Endothelial cell of umbilical vein (primary cell): ENCODE measurements at regions not wholly inside any gene's neighbourhood (a gene's known extent, or its start where the extent isn't known, plus 50 kb on each side); places are given as distances from the start of the nearest gene placed in this dataset.

ENCODE experiments used
- BruUV-seq: library from RNA; stranded (reverse); fragments of 400-500 nt; replicated peaks from 2 replicates; lab custom pipeline; 2021; lab: Mats Ljungman, UMichigan
- CTCF ChIA-PET: fragments of 300-600, 350-600 bp; sonication (Branson Sonifier 250); formaldehyde crosslinking; loops from one replicate; lab custom pipeline; 2021; ENCODE audit warnings: antibody characterized with exemption, inconsistent platforms; lab: Charles Lee
- POLR2A ChIA-PET: fragments of 300-600, 350-600 bp; sonication (Branson Sonifier 250); formaldehyde crosslinking; loops from one replicate; lab custom pipeline; 2021; ENCODE audit warnings: antibody characterized with exemption, inconsistent platforms; lab: Charles Lee
- DNase-seq: peaks from one replicate; pipeline ENCODE4 v3.0.0-alpha.2; 2011; ENCODE audit warnings: low read depth, low spot score
- FAIRE-seq: peaks from 2 replicates; lab custom pipeline; 2011; peaks lifted over from hg19 to GRCh38; lab: Jason Lieb, UNC
- H2AFZ ChIP-seq: 2 replicates; pipeline ENCODE4 v1.6.0; 2012; ENCODE audit warnings: low read depth, low read length, control low read depth, inconsistent platforms
- H3K27ac ChIP-seq: 2 replicates; pipeline ENCODE4 v1.5.1; 2011; ENCODE audit warnings: low read depth, mild to moderate bottlenecking, control low read depth, low read length, moderate library complexity; ENCODE audit not compliant: insufficient read depth
- H3K27me3 ChIP-seq, 2 experiments: 2 replicates each; pipeline versions ENCODE4 v1.6.0 to v1.6.1; 2011; ENCODE audit warnings: low read length in 2 of 2, mixed read lengths in 1 of 2; ENCODE audit not compliant: control insufficient read depth in 2 of 2, insufficient read depth in 2 of 2
- H3K36me3 ChIP-seq, 2 experiments: 2 replicates in 1 of 2; 3 replicates in 1 of 2; pipeline ENCODE4 v1.5.1; 2011; ENCODE audit warnings: low read length in 2 of 2, mild to moderate bottlenecking in 1 of 2, moderate library complexity in 1 of 2; ENCODE audit not compliant: control insufficient read depth in 2 of 2, insufficient read depth in 2 of 2; ENCODE audit errors: extremely low read depth in 1 of 2
- H3K4me1 ChIP-seq: 3 replicates; pipeline ENCODE4 v1.5.1; 2011; ENCODE audit warnings: mild to moderate bottlenecking, low read length; ENCODE audit not compliant: control insufficient read depth, insufficient read depth; ENCODE audit errors: extremely low read depth
- H3K4me2 ChIP-seq: 2 replicates; pipeline ENCODE4 v1.6.1; 2011; ENCODE audit warnings: low read length, control low read depth, mixed read lengths; ENCODE audit not compliant: insufficient read depth
- H3K4me3 ChIP-seq, 3 experiments: fragments of 200-600 bp in 1 of 3; sonication (generic), shearing (Covaris generic) in 1 of 3; replicated peaks in 1 of 3; 2 replicates each; pipeline ENCODE4 v1.5.1; 2011 to 2016; ENCODE audit warnings: control low read depth in 3 of 3, low read length in 3 of 3, mild to moderate bottlenecking in 2 of 3, inconsistent platforms in 1 of 3, low read depth in 1 of 3, moderate library complexity in 1 of 3; ENCODE audit not compliant: insufficient read depth in 1 of 3
- H3K79me2 ChIP-seq: 2 replicates; pipeline ENCODE4 v1.6.0; 2012; ENCODE audit warnings: low read length, inconsistent platforms; ENCODE audit not compliant: control insufficient read depth, insufficient read depth
- H3K9ac ChIP-seq: replicated peaks from 2 replicates; pipeline ENCODE3; 2011; ENCODE audit warnings: low read length, control low read depth; ENCODE audit not compliant: insufficient read depth; ENCODE audit errors: extremely low read depth
- H3K9me1 ChIP-seq: replicated peaks from 3 replicates; pipeline ENCODE4 v1.6.0; 2011; ENCODE audit warnings: mild to moderate bottlenecking, low read length; ENCODE audit not compliant: control insufficient read depth, insufficient read depth; ENCODE audit errors: extremely low read depth
- H3K9me3 ChIP-seq: replicated peaks from 2 replicates; pipeline ENCODE4 v1.5.1; 2012; ENCODE audit warnings: low read length, inconsistent platforms; ENCODE audit not compliant: control insufficient read depth, insufficient read depth
- H4K20me1 ChIP-seq: replicated peaks from 2 replicates; pipeline ENCODE3; 2011; ENCODE audit warnings: mild to moderate bottlenecking, low read length; ENCODE audit not compliant: control insufficient read depth, insufficient read depth; ENCODE audit errors: extremely low read depth
- EZH2 ChIP-seq: IDR thresholded peaks from 2 replicates; pipeline ENCODE4 v1.6.1; 2012; ENCODE audit warnings: borderline replicate concordance, low read depth, mild to moderate bottlenecking, moderate library complexity, low read length, inconsistent platforms; ENCODE audit not compliant: severe bottlenecking
- FOS ChIP-seq: IDR thresholded peaks from 2 replicates; pipeline ENCODE4 v1.6.1; 2011; ENCODE audit warnings: mild to moderate bottlenecking, low read length, moderate library complexity, borderline replicate concordance; ENCODE audit not compliant: insufficient read depth
- GATA2 ChIP-seq: IDR thresholded peaks from 2 replicates; pipeline ENCODE4 v1.7.0; 2011; ENCODE audit warnings: low read depth, mild to moderate bottlenecking, moderate library complexity, mixed read lengths, low read length; ENCODE audit not compliant: insufficient read length, insufficient read depth
- JUN ChIP-seq: IDR thresholded peaks from 2 replicates; pipeline ENCODE4 v1.6.1; 2011; ENCODE audit warnings: borderline replicate concordance, low read depth; ENCODE audit not compliant: insufficient read length, insufficient read depth
- MYC ChIP-seq: IDR thresholded peaks from one replicate; pipeline ENCODE4 v1.6.1; 2011; ENCODE audit warnings: mild to moderate bottlenecking, low read depth, low read length
- POLR2A ChIP-seq: IDR thresholded peaks from 2 replicates; pipeline ENCODE4 v1.6.1; 2012; ENCODE audit warnings: low read depth, mild to moderate bottlenecking, control low read depth, low read length
- POLR2AphosphoS5 ChIP-seq: IDR thresholded peaks from 2 replicates; pipeline ENCODE4 v1.6.1; 2012; ENCODE audit warnings: low read depth, mild to moderate bottlenecking, control low read depth, low read length, moderate library complexity; ENCODE audit not compliant: insufficient read depth
- dilution Hi-C: fragments of 300-500 bp; cut with MboI; formaldehyde crosslinking; loops from one replicate; pipeline ENCODE4 v1.15.0; 2019; ENCODE audit warnings: low sequenced_read_pairs; ENCODE audit not compliant: extremely low pct_ligation_motif_present
- intact Hi-C: fragments of 100-400 bp; cut with micrococcal nuclease; formaldehyde crosslinking; loops from one replicate; pipeline ENCODE4 v1.10.0; 2022
- TF ChIP-seq, protein P1 (sequence below), 2 donors: IDR thresholded peaks; 1 replicate in 1 of 2; 2 replicates in 1 of 2; pipeline ENCODE4 v1.5.1; 2011; ENCODE audit warnings: low read length in 2 of 2, mild to moderate bottlenecking in 2 of 2, moderate library complexity in 2 of 2, control low read depth in 1 of 2, inconsistent platforms in 1 of 2, low read depth in 1 of 2; ENCODE audit not compliant: insufficient read depth in 1 of 2; ENCODE audit errors: extremely low read depth in 1 of 2

DNA sequence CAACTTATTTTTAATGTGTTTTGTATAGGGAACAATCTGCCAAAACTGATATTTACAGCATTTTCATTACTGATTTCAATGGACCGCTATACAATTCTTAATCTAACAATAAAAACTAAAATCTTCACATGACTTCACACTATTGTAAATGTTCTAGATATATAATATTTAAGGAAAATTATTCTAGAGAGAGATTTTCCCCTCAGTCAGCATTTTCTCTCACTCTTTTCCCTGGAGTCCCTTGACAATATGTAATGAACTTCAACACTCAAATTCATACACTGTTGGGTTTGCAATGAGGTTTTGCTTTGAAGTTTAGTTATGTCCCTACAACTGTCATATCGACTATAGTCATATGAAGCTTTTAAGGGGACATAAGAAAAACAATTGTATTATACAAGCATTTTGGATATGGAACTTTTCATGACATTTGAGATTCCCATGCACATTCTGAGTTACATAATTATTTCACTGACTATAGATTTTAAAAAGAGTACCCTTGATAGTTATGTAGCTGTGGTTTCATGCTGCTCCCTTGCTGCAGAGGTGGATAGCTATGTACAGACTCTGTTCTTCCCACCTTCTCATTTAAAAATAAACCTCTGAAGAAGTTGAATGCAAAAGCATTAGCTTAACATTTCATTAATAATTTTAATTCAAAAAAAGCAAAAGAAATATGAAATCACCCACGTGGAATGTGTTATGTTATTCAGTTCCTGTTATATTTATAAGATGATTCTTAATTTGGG is 338.5 kb downstream of the AKAIN1 start:
- Histone ChIP-seq H3K9me3 (peaks cover 2% of the 10 kb centered on the region), H3K9ac (no peak overlapping the region), H3K36me3 (no peaks in the 10 kb centered on the region), H3K27me3 (no peaks in the 10 kb centered on the region), H2AFZ (no peak overlapping the region), H3K27ac (no peak overlapping the region), H3K79me2 (no peaks in the 10 kb centered on the region), H4K20me1 (no peaks in the 10 kb centered on the region), H3K9me1 (no peaks in the 10 kb centered on the region), H3K4me3 (no peak overlapping the region), H3K4me1 (no peaks in the 10 kb centered on the region), H3K4me2 (no peak overlapping the region)
- intact Hi-C loops, result no loop called here
- ChIA-PET CTCF (no interaction called here), POLR2A (no interaction called here)
- dilution Hi-C loops, result no loop called here
- FAIRE-seq (no peak), DNase-seq (no peak)
- TF ChIP-seq MYC, result no peak
- TF ChIP-seq, protein P1, sequence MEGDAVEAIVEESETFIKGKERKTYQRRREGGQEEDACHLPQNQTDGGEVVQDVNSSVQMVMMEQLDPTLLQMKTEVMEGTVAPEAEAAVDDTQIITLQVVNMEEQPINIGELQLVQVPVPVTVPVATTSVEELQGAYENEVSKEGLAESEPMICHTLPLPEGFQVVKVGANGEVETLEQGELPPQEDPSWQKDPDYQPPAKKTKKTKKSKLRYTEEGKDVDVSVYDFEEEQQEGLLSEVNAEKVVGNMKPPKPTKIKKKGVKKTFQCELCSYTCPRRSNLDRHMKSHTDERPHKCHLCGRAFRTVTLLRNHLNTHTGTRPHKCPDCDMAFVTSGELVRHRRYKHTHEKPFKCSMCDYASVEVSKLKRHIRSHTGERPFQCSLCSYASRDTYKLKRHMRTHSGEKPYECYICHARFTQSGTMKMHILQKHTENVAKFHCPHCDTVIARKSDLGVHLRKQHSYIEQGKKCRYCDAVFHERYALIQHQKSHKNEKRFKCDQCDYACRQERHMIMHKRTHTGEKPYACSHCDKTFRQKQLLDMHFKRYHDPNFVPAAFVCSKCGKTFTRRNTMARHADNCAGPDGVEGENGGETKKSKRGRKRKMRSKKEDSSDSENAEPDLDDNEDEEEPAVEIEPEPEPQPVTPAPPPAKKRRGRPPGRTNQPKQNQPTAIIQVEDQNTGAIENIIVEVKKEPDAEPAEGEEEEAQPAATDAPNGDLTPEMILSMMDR (IDR thresholded peaks at IDR 0.05; ENCODE audit: extremely low read depth in 1 of 2, insufficient read depth in 1 of 2, low read depth in 1 of 2, low read length in 2 of 2), result no peak
- no peak for TF ChIP-seq EZH2
- TF ChIP-seq FOS, result no peak
- TF ChIP-seq POLR2A, result no peak
- no peak for TF ChIP-seq POLR2AphosphoS5
- TF ChIP-seq GATA2, result no peak
- no peak for TF ChIP-seq JUN
- no TSS peak for BruUV-seq
